BLaER1 treated with 17β-estradiol and CSF1 and Interleukin-3, amounts not matched to agents 10 nM and 100 nM (cell line): ENCODE measurements at regions not wholly inside any gene's neighbourhood (a gene's known extent, or its start where the extent isn't known, plus 50 kb on each side); places are given as distances from the start of the nearest gene placed in this dataset.
"Not testable (repeated sequence)": the region's sequence is repeated elsewhere in the genome, so short reads cannot be mapped to it uniquely, and the experiment has no call there.

Experiments
- H3K27ac ChIP-seq, 11 experiments: shearing (Covaris generic); formaldehyde crosslinking; 2 replicates each; pipeline ENCODE4 v1.8.1; 2022
- H3K27me3 ChIP-seq, 11 experiments: shearing (Covaris generic); formaldehyde crosslinking; 2 replicates each; pipeline ENCODE4 v1.8.1; 2022
- H3K36me3 ChIP-seq, 11 experiments: shearing (Covaris generic); formaldehyde crosslinking; 2 replicates each; pipeline ENCODE4 v1.8.1; 2022
- H3K4me1 ChIP-seq, 10 experiments: shearing (Covaris generic); formaldehyde crosslinking; 2 replicates each; pipeline ENCODE4 v1.8.1; 2022
- H3K4me2 ChIP-seq, 11 experiments: shearing (Covaris generic); formaldehyde crosslinking; 2 replicates each; pipeline ENCODE4 v1.8.1; 2022
- H3K4me3 ChIP-seq, 10 experiments: shearing (Covaris generic); formaldehyde crosslinking; 2 replicates each; pipeline ENCODE4 v1.8.1; 2022
- H3K9ac ChIP-seq, 11 experiments: shearing (Covaris generic); formaldehyde crosslinking; 2 replicates each; pipeline ENCODE4 v1.8.1; 2022
- H3K9me3 ChIP-seq, 11 experiments: shearing (Covaris generic); formaldehyde crosslinking; replicated peaks in 1 of 11; 2 replicates each; pipeline ENCODE4 v1.8.1; 2022
- H4K20me1 ChIP-seq, 11 experiments: shearing (Covaris generic); formaldehyde crosslinking; 2 replicates each; pipeline ENCODE4 v1.8.1; 2022
- Cebpa-rat ChIP-seq, 11 experiments: shearing (Covaris generic); IDR thresholded peaks; 2 replicates each; pipeline ENCODE4 v1.8.1; 2022

DNA sequence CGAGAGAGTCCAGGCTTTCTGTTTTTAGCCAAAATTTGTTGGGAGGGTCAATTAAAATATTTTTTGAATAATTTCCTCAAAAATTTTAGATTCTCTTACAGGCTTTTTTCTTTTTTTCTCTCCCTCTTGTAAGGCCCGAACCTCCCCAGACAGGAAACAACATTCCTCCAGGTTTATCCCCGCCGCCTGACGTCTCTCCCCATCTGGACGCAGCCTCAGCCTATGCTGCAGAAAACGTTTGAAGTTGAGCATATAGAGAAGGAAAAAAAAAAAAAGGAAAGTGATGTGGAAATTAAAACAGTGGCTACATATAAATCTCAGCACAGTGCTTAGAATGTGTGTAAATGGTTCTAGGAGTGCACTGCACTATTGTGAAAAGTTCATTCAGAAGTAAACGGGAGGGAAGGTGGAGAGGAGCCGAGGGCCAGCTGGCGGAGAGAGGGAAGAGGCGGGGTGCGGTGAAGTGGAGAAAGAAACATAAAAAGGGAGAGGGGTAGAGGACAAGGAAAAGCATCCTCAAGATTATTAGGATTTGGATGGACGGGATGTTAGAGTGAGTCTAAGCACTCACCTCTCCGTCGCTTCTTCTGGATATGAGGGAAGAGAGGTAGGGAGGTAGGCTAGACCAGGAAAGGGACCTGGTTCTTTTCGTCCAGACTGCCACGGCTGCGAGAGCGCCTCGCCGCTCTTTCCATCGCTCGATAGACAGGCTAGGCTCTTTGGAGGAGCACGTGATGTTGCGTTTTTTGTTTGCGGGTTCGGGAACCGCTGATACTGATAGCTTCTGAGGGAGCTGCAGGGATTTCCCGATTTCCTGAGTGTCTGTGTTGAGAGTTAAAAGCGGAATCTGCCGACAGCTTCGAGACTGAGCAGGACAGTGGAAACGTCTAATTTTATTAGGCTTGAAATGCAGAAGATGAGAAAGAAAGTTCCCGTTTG, 98.7 kb downstream of the TRIM27 start:
- Histone ChIP-seq H3K4me3 (no peak overlapping the region), H3K9ac (no peak overlapping the region), H4K20me1 (no peaks in the 10 kb centered on the region), H3K9me3 (peaks cover 0 to 7% (median 4%) of the 10 kb centered on the region in 11 experiments; a peak in 5 of 22 replicates), H3K4me1 (no peaks in the 10 kb centered on the region), H3K27ac (no peak overlapping the region), H3K36me3 (no peaks in the 10 kb centered on the region), H3K4me2 (no peak overlapping the region), H3K27me3 (peaks cover 0 to 18% (median 11%) of the 10 kb centered on the region in 11 experiments; a peak in 13 of 22 replicates)
- TF ChIP-seq Cebpa-rat (IDR thresholded peaks at IDR 0.05): no peak

DNA sequence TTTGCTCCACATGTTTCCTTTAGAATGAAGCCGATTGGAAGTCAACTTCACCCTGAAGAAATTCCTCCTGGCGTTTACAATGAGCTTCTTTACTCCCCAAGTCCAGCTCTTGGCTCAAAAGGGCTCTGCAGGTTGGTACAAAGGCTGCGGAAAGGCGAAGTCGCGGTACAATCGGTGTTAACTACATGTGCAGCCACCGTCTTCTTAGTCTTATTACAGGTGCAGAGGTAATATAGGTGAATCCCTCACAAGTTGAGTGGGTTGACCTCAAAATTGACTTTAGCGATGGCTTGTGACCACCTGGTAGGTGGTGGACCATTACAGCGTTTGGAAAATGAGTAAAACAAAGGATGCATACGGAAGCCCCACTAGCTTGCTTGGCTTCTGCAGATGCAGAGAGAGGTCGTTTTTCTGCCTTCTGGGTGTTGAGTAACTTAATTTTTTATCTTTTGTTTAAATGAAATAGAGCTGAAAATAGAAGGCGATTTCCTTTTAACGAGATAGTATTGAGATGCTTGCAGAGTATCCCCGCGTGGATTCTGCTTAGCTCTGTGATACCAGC, 98.0 kb downstream of the TRIM27 start:
- H3K27me3 ChIP-seq: peaks cover 0 to 18% (median 11%) of the 10 kb centered on the region in 11 experiments; a peak in 13 of 22 replicates

DNA sequence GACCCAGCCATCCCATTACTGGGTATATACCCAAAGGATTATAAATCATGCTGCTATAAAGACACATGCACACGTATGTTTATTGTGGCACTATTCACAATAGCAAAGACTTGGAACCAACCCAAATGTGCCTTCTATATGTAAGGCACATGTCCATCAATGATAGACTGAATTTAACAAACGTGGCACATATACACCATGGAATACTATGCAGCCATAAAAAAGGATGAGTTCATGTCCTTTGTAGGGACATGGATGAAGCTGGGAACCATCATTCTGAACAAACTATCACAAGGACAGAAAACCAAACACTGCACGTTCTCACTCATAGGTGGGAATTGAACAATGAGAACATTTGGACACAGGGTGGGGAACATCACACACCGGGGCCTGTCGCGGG, 92.1 kb downstream of the TRIM27 start:
- H3K9me3 ChIP-seq, H3K9ac ChIP-seq, H3K4me1 ChIP-seq, H3K27me3 ChIP-seq, H3K4me3 ChIP-seq, H4K20me1 ChIP-seq, H3K27ac ChIP-seq, H3K4me2 ChIP-seq, H3K36me3 ChIP-seq: not testable (repeated sequence)

More for the DNA sequence above, 98.0 kb downstream of the TRIM27 start:
- Histone ChIP-seq H3K27ac (no peak overlapping the region), H3K4me3 (no peak overlapping the region), H3K36me3 (no peaks in the 10 kb centered on the region), H3K9ac (no peak overlapping the region), H3K4me2 (no peak overlapping the region), H3K9me3 (peaks cover 0 to 7% (median 4%) of the 10 kb centered on the region in 11 experiments; a peak in 5 of 22 replicates), H4K20me1 (no peaks in the 10 kb centered on the region), H3K4me1 (no peaks in the 10 kb centered on the region)
- TF ChIP-seq Cebpa-rat (IDR thresholded peaks at IDR 0.05): no peak

DNA sequence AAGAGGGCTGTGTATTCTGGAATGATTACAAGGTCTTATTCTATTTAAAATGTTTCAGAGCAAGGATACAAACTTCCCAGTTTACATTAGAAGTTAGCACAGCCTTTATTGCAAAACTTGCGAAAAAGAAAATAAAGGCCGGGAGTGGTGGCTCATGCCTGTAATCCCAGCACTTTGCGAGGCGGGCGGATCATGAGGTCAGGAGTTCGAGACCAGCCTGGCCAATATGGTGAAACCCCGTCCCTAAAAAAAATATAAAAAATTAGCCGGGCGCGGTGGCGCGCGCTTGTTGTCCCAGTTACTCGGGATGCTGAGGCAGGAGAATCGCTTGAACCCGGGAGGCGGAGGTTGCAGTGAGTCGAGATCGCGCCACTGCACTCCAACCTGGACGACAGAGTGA, 87.1 kb downstream of the TRIM27 start:
- Histone ChIP-seq H3K4me3 (peak overlapping the region in 9 of 10 experiments; percentile 69 to 84 (median 75); a peak in 16 of 20 replicates), H3K9ac (0 out of 22 replicates have a peak overlapping the region, but pooled peaks of 1 of the 11 experiments have one; percentile 79), H3K4me1 (peaks cover 0 to 16% (median 9%) of the 10 kb centered on the region in 10 experiments; a peak in 15 of 20 replicates), H3K4me2 (peak overlapping the region; percentile 60 to 92 (median 80); a peak in 19 of 22 replicates)
- not testable (repeated sequence) for H3K36me3 ChIP-seq, H3K9me3 ChIP-seq, H3K27me3 ChIP-seq, H3K27ac ChIP-seq, H4K20me1 ChIP-seq

DNA sequence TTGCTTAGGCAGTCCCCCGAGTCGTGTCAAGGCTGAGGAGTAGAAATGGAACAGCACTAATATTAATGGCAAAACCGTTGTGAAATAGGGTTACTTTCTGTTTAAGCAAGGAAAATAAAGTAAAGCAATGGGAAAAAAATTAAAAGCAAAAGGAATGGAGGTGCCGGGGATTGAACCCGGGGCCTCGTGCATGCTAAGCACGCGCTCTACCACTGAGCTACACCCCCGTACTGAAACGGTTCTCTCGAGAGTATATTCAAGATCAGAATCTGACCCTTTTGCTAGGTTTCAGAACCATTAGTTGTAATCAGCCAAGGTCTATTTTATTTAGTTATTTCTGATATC, 85.5 kb downstream of the TRIM27 start:
- peak overlapping the region; percentile 55 to 84 (median 75); a peak in 21 of 22 replicates for H3K27ac ChIP-seq
- no peaks in the 10 kb centered on the region for H3K9me3 ChIP-seq
- H4K20me1 ChIP-seq: no peaks in the 10 kb centered on the region
- H3K4me3 ChIP-seq: peak overlapping the region; percentile 69 to 84 (median 76)
- H3K4me2 ChIP-seq: peak overlapping the region; percentile 67 to 92 (median 80)
- H3K4me1 ChIP-seq: peaks cover 0 to 16% (median 9%) of the 10 kb centered on the region in 10 experiments; a peak in 15 of 20 replicates
- peak overlapping the region; percentile 69 to 86 (median 80) for H3K9ac ChIP-seq
- no peak for TF ChIP-seq Cebpa-rat (IDR thresholded peaks at IDR 0.05)
- H3K36me3 ChIP-seq: no peaks in the 10 kb centered on the region
- no peaks in the 10 kb centered on the region for H3K27me3 ChIP-seq

DNA sequence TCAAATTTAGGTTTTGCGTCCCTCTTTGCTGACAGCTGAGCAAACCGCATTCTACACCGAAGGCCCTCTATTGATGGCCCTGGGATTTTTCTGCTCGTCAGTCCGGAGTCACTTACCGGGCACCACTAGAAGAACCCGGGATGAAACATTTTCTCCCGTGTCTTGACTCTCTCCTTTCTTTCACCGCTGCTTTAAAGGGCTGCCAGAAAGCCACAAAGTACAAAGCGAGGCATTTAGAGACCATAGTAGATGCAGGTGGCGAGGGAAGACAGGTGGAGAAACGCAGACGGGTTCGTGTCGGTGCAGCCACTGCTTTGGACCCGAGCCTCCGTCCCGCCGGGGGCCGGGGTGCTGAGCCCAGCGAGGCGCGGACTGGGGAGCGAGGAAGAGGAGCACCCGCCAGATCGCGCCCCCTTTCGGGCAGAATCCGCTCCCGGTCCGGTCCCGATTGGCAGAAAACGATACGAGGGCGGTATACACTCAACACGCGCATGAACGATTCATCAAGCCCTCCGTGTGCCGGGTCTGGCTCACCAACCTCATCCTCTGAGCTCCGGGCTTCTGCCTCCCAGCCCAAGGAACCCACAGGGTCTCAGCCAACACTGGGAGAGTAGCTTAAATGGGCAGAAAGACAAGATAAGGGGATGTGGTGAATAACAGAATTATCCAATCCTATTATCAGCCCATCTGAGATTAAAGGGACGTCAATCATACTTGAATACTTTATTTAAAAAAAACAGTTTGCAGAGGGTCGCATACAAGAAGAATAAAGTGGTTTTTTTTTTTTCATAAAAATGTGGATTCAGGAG, 84.9 kb downstream of the TRIM27 start:
- Histone ChIP-seq H3K27ac (peak overlapping the region; percentile 55 to 84 (median 75); a peak in 21 of 22 replicates), H3K4me1 (peaks cover 0 to 16% (median 9%) of the 10 kb centered on the region in 10 experiments; a peak in 15 of 20 replicates), H3K4me2 (peak overlapping the region; percentile 67 to 92 (median 80)), H3K9ac (peak overlapping the region; percentile 69 to 86 (median 80)), H3K9me3 (no peaks in the 10 kb centered on the region), H3K27me3 (no peaks in the 10 kb centered on the region), H4K20me1 (no peaks in the 10 kb centered on the region), H3K4me3 (peak overlapping the region; percentile 69 to 84 (median 76)), H3K36me3 (no peaks in the 10 kb centered on the region)
- no peak for TF ChIP-seq Cebpa-rat (IDR thresholded peaks at IDR 0.05)

DNA sequence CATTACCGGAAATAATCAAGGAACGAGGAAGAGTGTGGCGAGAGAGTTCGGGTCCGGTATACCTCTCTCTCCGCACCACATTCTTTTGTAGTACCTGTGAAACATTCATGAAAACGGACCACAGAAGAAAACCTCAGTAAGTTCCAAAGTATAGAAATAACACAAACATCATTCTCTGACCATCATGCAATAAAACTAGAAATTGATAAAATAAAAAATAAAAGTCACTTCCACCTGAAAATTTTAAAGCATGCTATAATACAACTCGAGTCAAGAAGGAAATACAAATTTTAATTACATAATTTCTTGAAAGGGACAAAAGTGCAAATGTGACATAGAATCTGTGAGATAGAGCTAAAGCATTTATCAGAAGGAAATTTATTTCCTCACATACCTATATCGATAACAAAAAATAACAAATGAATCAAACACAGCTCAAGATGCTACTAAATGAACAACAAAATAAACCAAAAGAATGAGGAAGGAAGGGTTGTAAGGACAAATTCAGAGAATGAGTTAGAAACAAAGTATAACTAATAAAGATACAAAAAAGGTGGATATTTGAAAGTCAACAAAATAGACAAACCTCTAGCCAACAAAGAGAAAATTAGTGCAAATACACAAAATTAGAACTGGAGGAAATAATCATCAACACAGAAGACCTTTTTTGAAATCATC, 84.2 kb downstream of the TRIM27 start:
- peak overlapping the region; percentile 69 to 86 (median 80); a peak in 21 of 22 replicates for H3K9ac ChIP-seq
- no peaks in the 10 kb centered on the region for H4K20me1 ChIP-seq

DNA sequence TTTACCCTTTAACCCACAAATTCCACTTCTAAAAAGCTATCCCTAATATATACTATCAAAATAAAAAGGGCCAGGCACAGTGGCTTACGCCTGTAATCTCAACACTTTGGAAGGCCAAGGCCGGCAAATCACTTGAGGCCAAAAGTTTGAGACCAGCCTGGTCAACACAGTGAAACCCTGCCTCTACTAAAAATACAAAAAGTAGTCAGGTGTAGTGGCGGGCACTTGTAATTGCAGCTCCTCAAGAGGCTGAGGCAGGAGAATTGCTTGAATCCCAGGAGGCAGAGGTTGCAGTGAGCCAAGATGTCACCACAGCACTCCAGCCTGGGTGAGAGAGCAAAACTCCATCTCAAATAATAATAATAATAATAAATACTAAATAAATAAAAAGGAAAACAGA, 82.5 kb downstream of the TRIM27 start:
- Histone ChIP-seq H3K4me3 (no peak overlapping the region), H3K27ac (no peak overlapping the region), H3K4me2 (no peak overlapping the region), H3K4me1 (peaks cover 0 to 16% (median 9%) of the 10 kb centered on the region in 10 experiments; a peak in 15 of 20 replicates), H3K9me3 (no peaks in the 10 kb centered on the region; a peak in 1 of 22 replicates), H4K20me1 (no peaks in the 10 kb centered on the region), H3K36me3 (no peaks in the 10 kb centered on the region), H3K27me3 (no peaks in the 10 kb centered on the region), H3K9ac (no peak overlapping the region)
- no peak for TF ChIP-seq Cebpa-rat (IDR thresholded peaks at IDR 0.05)

More for the DNA sequence above, 84.2 kb downstream of the TRIM27 start:
- Histone ChIP-seq H3K27me3 (no peaks in the 10 kb centered on the region), H3K27ac (peak overlapping the region in 5 of 11 experiments; percentile 3 to 84 (median 75); a peak in 4 of 22 replicates), H3K4me1 (peaks cover 0 to 16% (median 9%) of the 10 kb centered on the region in 10 experiments; a peak in 15 of 20 replicates), H3K4me3 (peak overlapping the region; percentile 69 to 84 (median 76)), H3K36me3 (no peaks in the 10 kb centered on the region), H3K4me2 (peak overlapping the region; percentile 67 to 92 (median 80)), H3K9me3 (no peaks in the 10 kb centered on the region)
- TF ChIP-seq Cebpa-rat (IDR thresholded peaks at IDR 0.05): no peak

DNA sequence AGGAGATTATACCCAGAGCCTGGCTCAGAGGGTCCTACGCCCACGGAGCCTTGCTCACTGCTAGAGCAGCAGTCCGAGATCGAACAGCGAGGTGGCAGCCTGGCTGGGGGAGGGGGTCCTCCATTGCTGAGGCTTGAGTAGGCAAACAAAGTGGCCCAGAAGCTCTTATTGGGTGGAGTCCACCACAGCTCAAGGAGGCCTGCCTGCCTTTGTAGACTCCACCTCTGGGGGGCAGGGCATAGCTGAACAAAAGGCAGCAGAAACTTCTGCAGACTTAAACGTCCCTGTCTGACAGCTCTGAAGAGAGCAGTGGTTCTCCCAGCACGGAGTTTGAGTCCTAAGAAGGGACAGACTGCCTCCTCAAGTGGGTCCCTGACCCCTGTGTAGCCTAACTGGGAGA, 75.0 kb downstream of the TRIM27 start:
- not testable (repeated sequence) for H4K20me1 ChIP-seq, H3K9ac ChIP-seq, H3K4me2 ChIP-seq, H3K27ac ChIP-seq, H3K36me3 ChIP-seq, H3K4me3 ChIP-seq, H3K9me3 ChIP-seq, H3K27me3 ChIP-seq, H3K4me1 ChIP-seq
